T-helper 1 cell (primary cell): ENCODE measurements at regions not wholly inside any gene's neighbourhood (a gene's known extent, or its start where the extent isn't known, plus 50 kb on each side); places are given as distances from the start of the nearest gene placed in this dataset.

Source experiments
- DNase-seq, 5 donors: peaks; one replicate each; pipeline ENCODE4 v3.0.0-alpha.2; 2012 to 2020

DNA sequence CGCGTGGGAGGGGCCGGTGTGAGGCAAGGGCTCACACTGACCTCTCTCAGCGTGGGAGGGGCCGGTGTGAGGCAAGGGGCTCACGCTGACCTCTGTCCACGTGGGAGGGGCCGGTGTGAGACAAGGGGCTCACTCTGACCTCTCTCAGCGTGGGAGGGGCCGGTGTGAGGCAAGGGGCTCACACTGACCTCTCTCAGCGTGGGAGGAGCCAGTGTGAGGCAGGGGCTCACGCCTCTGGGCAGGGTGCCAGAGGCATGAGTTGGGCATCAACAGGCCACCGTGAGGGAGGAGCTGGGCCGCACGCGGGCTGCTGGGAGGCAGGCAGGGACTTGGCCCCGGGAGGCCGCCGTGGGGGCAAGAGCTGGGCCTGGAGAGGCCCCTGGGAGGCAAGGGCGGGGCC lies 91.0 kb downstream of the PLPP2 start:
- peak in 1 of 5 donors; percentile 8 for DNase-seq
